Prostate gland (tissue), 2 donors: ENCODE measurements at regions not wholly inside any gene's neighbourhood (a gene's known extent, or its start where the extent isn't known, plus 50 kb on each side); places are given as distances from the start of the nearest gene placed in this dataset.

Source experiments
- POLR2A ChIP-seq: fragments of 450-650 bp; IDR thresholded peaks from one replicate; pipeline ENCODE4 v1.6.1; 2016; ENCODE audit warnings: antibody characterized with exemption, mild to moderate bottlenecking
- POLR2AphosphoS5 ChIP-seq: sonication (generic); formaldehyde crosslinking; IDR thresholded peaks from one replicate; pipeline ENCODE4 v1.6.1; 2017; ENCODE audit warnings: antibody characterized with exemption
- TF ChIP-seq, protein P1 (sequence below), 4 experiments: fragments of 200-600 bp in 2 of 4; fragments of 450-650 bp in 2 of 4; sonication (generic) in 2 of 4; IDR thresholded peaks; 1 replicate in 3 of 4; 2 replicates in 1 of 4; pipeline ENCODE4 v1.5.1; 2016 to 2019; ENCODE audit warnings: antibody characterized with exemption in 4 of 4, mild to moderate bottlenecking in 2 of 4, moderate library complexity in 2 of 4

DNA sequence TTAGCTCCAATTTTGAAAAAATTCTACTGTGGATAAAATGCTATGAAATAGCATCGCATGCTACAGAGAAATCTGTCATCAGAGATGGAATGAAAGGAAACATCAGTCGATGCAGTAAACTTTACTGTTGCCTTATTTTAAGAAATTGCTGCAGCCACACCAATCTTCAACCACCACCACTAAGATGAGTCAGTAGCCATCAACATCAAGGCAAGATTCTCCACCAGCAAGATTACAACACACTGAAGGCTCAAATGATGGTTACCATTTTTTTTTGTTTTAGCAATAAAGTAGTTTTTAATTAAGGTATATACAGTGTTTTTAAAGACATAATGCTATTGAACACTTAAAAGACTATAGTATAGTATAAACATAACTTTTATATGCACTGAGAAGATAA, 95.6 kb upstream of the JUN start:
- TF ChIP-seq, protein P1, sequence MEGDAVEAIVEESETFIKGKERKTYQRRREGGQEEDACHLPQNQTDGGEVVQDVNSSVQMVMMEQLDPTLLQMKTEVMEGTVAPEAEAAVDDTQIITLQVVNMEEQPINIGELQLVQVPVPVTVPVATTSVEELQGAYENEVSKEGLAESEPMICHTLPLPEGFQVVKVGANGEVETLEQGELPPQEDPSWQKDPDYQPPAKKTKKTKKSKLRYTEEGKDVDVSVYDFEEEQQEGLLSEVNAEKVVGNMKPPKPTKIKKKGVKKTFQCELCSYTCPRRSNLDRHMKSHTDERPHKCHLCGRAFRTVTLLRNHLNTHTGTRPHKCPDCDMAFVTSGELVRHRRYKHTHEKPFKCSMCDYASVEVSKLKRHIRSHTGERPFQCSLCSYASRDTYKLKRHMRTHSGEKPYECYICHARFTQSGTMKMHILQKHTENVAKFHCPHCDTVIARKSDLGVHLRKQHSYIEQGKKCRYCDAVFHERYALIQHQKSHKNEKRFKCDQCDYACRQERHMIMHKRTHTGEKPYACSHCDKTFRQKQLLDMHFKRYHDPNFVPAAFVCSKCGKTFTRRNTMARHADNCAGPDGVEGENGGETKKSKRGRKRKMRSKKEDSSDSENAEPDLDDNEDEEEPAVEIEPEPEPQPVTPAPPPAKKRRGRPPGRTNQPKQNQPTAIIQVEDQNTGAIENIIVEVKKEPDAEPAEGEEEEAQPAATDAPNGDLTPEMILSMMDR (IDR thresholded peaks at IDR 0.05), result no peak
- TF ChIP-seq POLR2AphosphoS5 (no peak), POLR2A (no peak)
